Inflammatory macrophage (primary cell): ENCODE measurements at regions not wholly inside any gene's neighbourhood (a gene's known extent, or its start where the extent isn't known, plus 50 kb on each side); places are given as distances from the start of the nearest gene placed in this dataset.

Experiments used
- DNase-seq, 2 donors: peaks; one replicate each; pipeline ENCODE4 v3.0.0-alpha.2; 2020 to 2022

DNA sequence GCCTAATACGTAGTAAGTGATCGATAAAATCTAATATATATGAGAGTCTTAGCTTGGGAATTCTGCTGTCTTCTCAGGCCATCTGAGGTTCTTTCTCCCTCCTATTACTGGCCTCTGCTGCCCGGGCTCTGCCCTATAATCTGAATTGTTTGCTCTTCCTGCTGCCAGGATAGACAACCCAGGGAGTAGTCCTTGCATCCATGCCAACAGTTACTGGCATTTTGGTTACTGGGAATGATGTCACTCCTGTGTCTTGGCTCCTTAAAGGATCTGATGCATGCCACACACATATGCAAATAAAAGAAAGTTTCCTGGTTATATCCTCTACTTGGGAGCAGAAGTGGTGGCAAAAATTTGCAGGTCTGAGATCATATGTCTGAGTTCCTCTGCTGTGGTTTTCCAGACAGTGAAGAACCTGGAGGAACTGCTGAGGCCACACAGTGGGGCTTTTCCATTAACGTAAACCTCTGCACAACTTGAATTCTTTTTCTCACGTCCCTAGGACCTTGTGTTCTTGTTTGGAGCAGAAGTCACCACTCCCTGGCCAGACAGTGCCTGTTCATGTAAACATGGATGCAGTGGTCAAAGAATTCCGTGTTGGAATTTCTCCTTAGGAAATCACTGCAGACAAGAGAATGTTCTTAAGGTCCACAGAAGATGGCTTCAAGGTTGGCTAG lies 320.6 kb upstream of the TBX3 start:
- DNase-seq: no peak

- DNase-seq: no peak
Measured at GRCh38 chr12:115002434-115002833, 318.5 kb upstream of the TBX3 start.

DNA sequence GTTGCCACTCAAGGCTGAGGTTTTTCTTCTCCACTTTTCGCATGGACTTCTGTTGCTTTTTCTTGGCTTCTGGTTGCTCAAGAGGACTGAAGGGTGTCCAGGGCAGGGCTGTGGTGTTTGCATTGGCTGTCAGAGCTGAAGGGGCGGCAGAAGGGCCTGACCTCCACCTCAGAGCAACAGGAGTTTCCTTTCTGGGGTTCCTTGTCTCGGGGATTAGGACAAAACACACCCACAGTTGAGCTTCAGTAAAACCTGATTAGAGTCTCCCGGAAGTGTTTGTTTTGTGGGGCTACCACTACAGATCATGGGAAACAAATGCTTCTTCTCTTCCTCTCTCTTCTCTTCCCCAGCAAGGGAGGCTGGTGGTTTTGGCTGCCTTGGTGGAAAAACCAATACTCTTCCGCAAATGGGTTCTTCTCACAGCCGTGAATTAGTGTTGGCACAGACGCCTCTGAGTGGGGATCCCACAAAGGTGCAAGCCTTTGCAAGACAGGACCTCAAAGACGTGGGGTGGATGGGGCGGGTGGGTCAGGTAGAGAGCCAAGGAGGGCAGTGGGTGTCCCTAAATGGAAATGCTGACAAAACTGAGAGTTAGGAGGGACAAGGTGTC lies 317.7 kb upstream of the TBX3 start:
- no peak for DNase-seq

- no peak for DNase-seq
Measured at GRCh38 chr12:115000038-115000437, 316.1 kb upstream of the TBX3 start.

- no peak for DNase-seq
Measured at GRCh38 chr12:114998750-114999128, 314.8 kb upstream of the TBX3 start.

GRCh38 chr12:114998118-114998749 lies 314.3 kb upstream of the TBX3 start:
- no peak for DNase-seq

GRCh38 chr12:114996382-114996781 lies 312.4 kb upstream of the TBX3 start:
- DNase-seq: no peak

- no peak for DNase-seq
Measured at GRCh38 chr12:114995891-114996290, 311.9 kb upstream of the TBX3 start.

GRCh38 chr12:114993165-114993564 lies 309.2 kb upstream of the TBX3 start:
- DNase-seq: no peak

DNA sequence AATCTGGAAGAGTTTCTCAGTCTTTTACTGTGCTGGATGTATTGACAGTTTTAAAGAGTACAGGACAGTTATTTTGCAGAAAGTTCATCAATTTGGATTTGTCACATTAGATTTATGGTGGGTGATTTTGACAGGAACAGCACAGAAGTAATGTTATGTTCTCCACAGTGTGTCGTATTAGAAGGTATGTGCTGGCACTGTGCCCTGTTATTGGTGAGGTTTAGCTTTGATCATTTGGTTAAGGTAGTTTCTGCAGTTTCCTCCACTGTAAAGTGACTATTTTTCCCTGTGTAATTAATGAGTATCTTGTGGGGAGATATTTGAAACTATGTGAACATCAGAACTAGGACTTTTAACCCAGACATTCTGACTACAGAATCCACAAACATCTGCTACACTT lies 308.5 kb upstream of the TBX3 start:
- no peak for DNase-seq

- DNase-seq: no peak
Measured at GRCh38 chr12:114990381-114990780, 306.4 kb upstream of the TBX3 start.

GRCh38 chr12:114986849-114987248 lies 302.9 kb upstream of the TBX3 start:
- DNase-seq: no peak

GRCh38 chr12:114986178-114986714 lies 302.3 kb upstream of the TBX3 start:
- DNase-seq: no peak

DNA sequence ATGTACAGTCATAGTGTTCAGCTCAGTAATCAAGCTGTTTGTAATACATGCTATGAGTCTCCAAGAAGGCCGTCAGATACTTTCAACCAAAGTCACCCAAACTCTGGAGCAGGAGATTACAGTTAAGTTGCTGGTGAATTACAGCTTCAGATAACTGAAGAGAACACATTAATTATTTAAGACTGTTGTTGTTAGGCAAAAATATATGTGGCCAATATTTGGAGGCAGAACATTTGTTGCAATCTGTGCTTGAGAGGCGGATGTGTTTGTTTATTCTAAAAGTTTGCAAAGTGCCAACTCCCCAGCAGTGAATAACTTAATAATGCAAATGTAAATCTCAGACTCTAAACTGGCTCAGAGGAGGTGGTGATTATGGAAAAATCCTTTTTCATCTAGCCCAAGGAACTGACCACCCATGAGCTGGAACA lies 300.7 kb upstream of the TBX3 start:
- DNase-seq: no peak

DNA sequence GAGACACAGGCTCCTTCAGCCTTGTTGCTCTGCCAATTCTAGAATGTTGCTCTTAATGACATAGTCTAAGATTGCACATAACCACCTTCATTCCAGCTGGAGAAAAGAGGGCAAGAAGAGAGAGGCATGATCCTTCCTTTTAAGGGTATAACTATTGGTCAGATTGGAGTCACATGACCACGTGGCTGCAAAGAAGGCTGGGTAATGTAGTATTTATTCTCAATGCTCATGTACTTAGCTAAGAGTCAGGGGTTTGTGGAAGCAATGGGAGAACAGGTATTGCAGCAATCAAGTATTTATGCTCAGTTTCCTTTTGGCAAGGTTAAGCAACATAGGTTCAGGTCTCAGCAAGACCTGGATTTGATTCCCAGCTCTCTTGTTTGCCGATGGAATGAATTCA lies 298.8 kb upstream of the TBX3 start:
- no peak for DNase-seq

- DNase-seq: no peak
Measured at GRCh38 chr12:114981036-114981435, 297.1 kb upstream of the TBX3 start.

- DNase-seq: no peak
Measured at GRCh38 chr12:114976959-114977358, 293.0 kb upstream of the TBX3 start.

GRCh38 chr12:114976372-114976771 lies 292.4 kb upstream of the TBX3 start:
- no peak for DNase-seq

DNA sequence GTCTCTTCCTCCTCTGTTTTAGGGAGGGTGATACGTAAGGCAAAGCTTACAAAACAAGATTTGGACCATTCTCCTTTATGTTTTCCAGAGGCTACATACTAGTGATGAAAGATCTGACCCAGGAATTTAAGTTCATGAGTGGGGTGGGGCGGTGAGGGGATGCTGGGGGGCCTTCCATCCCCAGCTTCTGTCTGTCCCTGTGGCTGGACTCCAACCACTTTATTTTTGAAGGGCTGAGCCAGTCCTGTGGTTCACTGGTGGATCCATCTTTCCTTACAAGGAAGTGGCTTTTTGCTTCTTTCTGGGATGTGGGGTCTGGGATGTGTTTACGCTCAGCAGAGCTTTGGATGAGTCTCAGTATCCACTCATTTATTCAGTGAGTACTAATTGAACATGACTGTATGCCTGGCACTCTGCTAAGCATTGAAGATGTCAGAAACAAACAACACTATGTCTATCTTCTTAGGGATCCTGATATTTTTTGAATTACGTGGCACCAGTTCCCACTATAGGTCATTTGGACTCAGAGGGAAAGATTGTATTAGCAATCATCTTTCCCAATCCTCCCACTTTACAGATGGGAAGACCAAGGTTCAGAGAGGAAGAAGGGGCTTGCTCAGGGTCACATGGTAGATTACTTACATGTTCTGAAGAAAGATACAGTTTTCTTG lies 291.8 kb upstream of the TBX3 start:
- no peak for DNase-seq

- DNase-seq: no peak
Measured at GRCh38 chr12:114974826-114975639, 291.1 kb upstream of the TBX3 start.

- no peak for DNase-seq
Measured at GRCh38 chr12:114974333-114974732, 290.4 kb upstream of the TBX3 start.

- no peak for DNase-seq
Measured at GRCh38 chr12:114968727-114969126, 284.8 kb upstream of the TBX3 start.

DNA sequence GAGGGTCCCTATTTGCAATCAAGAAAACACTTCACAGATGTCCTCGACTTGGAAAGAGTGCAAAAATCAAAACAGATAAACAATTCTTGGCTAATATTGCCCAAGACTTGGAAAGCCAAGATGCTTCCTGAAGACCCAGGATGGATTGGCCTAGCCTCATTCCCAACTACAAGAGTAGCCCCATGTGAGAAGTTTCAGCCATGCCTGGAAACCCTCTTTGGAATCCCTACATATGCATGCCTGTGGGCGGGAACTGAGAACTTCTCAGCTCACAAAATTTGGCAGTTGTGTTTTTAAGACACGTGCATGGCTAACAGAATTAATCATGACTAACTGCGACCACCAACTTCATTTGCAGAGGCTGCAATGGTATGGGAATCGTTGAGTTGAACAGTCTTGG lies 283.2 kb upstream of the TBX3 start:
- DNase-seq: no peak
